Stimulated activated CD8-positive, alpha-beta memory T cell treated with anti-CD3 and anti-CD28 coated beads, Interleukin-4, amount 100 ng/mL, for 4 hours (primary cell): ENCODE measurements at regions not wholly inside any gene's neighbourhood (a gene's known extent, or its start where the extent isn't known, plus 50 kb on each side); places are given as distances from the start of the nearest gene placed in this dataset.

Source experiments
- DNase-seq, 2 donors: peaks; one replicate each; pipeline ENCODE4 v3.0.0-alpha.2; 2020; ENCODE audit warnings: low read depth in 2 of 2, low spot score in 1 of 2

DNA sequence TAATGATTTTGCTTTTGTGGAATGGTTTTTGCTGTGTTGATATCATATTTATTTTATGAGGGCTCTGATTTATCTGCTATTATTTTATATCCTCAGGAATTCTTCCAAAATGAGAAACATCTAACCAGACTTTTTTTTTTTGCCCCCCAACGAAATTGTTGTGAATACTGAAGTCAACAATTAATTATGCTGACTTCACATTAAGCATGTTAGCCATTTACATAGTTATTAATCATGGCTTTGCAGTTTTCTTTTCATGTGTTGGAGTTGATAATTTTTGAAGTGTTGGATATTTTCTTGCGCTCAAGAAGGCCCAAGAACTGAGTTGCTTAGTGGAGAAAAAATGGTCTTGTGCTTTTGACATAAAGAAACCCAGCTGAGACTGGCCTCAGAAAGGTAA, 246.6 kb upstream of the CRY1 start:
- no peak for DNase-seq

DNA sequence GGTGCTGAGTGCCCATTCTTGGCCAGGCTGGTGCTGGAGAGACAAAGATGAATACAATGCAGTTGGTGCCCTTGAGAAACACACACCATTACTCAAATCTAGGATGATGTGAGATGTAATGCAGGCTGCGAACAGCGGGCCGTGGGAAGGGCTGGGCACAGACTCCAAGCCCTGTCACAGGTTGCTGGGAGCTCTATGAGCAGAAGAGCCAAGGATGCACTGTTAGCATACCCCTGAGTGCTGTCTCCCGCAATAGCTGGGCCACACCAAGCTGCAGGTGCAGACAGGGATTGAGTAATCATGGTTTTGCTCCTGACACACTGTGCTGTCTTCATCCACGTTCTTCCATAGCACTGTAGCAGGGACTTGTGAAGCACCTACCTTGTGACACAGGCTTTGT, 247.5 kb upstream of the CRY1 start:
- no peak for DNase-seq

DNA sequence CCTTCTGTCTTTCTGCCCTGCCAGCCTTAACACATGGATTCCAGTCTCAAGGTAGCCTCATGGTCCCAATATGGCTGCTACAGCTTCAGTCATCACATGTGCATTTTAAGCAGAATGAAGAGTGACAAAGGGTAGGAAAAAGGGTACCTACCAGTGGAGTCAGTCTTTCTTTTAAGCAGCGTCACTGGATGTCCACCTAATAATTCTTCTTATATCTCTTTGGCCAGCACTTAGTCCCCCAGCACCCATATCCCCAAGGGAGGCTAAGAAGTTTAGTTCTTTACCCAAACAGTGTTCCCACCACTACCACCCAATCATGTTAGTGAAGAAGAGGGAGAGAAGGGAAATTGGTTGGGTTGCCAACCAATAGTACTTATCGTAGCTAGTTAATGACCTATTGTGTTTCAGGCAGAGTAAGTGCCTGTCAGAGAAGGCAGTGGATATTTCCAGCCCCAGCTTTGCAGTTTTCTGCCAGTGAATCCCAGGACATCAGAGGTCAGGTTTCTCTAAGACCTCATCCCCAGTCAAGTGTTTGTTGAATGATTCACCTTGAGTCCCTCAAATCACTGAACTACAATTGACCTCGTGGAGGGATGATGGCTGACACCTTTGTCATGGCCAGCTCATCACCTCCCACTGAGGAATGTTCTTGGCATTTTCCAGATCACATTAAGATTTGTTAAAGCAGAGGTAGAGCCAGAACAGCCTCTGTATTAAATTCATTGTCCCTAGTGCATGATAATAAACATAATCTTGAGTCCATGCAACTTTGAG, 250.9 kb upstream of the CRY1 start:
- no peak for DNase-seq

GRCh38 chr12:107347261-107347660, 253.9 kb upstream of the CRY1 start:
- no peak for DNase-seq

DNA sequence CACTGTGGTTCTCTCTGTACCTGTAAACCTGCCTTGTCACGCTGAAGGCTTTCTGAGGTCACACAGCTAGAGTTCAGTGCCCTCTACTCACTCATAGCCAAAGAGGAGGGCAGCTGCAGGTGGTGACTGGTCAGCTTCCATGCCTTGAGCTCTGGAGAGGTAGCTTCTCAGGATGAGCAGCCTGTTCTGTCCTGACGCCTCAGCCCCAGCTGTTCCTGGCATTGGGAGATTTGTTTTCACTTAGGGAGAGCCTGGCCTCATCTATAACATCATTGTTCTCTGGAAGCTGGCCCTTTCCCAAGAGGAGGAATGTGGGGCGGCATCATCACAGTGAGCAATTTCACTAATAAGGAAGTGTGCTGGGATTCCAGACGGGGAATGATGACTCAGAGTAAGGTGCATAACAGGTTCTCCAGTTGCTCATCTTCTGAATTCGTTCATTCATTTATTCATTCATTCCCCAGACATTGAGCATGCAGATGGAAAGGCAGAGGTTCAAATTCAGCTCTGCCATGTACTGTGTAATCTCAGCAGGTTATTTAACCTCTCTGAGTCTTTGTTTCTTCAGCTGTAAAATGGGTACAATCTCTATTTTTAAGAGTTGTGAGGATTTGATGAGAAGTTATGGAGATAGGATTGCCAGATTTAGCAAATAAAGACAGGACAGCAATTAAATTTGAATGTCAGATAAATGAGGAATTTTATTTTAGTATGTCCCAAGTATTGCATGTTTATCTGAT, 255.8 kb upstream of the CRY1 start:
- no peak for DNase-seq

DNA sequence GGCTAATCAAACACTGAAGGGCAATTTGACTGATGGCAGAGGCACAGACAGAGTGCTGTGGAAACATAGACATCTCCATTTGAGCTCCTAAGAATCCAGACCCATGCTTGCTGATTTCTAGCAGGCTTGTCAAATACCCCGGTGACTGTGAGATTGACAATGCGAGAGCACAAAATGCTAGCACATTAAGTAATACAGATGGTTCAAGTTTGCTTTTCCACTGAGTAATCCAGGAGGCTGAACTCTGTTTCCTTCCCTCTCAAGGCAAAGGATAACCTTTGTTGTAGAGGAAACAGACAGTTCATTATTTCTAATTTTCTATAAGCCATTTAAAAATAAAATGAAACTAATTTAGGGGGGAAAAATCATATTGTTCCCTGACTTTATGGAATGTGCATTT, 256.5 kb upstream of the CRY1 start:
- no peak for DNase-seq

GRCh38 chr12:107351109-107351508, 257.8 kb upstream of the CRY1 start:
- DNase-seq, result no peak

- no peak for DNase-seq
Measured at GRCh38 chr12:107351713-107352112, 258.4 kb upstream of the CRY1 start.

- no peak for DNase-seq
Measured at GRCh38 chr12:107352347-107353081, 259.2 kb upstream of the CRY1 start.

GRCh38 chr12:107353312-107353711, 260.0 kb upstream of the CRY1 start:
- DNase-seq, result no peak

DNA sequence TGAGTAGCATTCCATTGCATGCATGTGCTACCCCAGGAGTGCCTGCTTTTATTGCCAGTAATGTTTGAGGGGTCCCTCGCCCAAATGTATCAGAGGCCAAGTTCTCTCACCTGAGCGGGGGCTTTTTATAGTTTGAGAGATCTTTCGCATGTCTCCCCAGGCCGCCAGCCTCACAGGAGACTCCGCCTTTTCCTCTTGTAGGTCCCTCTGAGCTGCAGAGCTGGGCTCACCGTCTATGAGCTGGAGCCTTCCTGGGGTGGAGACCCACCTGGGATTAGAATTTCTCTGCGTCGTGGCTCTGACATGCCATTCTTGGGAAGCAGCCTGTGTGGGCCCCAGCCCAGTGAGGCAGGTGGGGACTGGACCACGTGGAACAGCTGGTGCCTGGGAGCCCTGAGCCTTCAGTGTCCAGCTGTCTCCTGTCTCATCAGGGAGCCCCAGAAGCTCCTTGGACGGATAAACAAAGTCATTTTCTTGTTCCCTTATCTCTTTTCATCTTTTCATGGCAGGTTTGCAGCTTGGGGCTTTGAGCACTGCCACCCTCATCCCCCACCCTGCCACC, 261.7 kb upstream of the CRY1 start:
- no peak for DNase-seq

- DNase-seq, result no peak
Measured at GRCh38 chr12:107355612-107356011, 262.3 kb upstream of the CRY1 start.

GRCh38 chr12:107356266-107356936, 263.1 kb upstream of the CRY1 start:
- DNase-seq, result no peak

- no peak for DNase-seq
Measured at GRCh38 chr12:107356937-107357295, 263.6 kb upstream of the CRY1 start.

DNA sequence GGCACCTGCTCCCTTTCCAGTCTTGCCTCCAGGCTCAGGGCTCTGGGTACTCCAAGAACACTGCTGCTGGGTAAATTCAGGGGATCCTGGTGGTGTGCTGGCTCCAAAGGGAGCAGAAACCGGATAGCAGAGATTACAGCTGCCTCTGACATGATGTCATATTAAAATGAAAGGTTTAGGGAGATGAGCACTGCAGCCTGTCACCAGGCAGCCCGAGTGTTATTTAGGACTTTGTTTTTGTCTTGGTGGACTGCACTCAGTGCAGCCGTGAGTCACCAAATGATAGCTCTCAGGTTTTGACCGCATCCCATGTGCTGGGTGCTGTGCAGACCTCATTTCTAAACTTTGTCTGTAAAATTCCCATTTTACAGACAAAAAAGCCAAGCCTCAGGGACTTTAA, 266.0 kb upstream of the CRY1 start:
- no peak for DNase-seq

GRCh38 chr12:107360033-107360432, 266.7 kb upstream of the CRY1 start:
- no peak for DNase-seq

DNA sequence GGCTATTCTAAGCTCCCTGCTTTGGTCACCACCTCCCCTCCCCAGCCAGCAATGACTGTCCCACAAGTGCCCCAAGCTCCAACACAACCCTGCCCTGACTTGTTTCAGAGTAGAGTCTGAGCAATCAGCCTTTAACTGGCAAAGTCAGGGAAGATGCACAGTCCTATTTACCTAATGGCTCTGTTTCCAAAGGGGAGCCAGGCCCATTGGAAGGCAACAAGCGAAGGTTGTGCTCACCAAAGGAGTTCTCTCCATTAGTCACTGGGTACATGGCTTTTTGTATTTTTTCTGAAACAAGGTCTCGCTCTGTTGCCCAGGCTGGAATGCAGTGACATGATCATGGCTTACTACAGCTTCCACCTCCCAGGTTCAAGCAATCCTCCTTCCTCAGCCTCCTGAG, 267.1 kb upstream of the CRY1 start:
- DNase-seq, result no peak

DNA sequence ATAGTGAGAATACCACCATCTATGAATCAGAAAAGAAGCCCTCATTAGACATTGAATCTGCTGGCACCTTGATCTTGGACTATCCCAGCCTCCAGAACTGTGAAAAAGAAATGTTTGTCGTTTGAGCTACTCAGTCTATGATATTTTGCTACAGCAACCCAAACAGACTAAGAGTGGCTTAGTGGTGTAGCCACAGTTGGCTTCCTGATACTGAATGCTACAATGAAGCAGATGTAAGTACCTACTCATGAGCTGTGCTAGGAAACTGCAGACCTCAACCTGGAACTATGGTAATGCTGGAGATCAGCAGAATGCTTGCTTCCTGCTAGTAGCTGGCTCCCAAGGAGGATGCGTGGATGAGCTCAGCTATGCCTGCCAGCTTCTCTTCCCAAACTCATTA, 268.6 kb upstream of the CRY1 start:
- DNase-seq, result no peak

DNA sequence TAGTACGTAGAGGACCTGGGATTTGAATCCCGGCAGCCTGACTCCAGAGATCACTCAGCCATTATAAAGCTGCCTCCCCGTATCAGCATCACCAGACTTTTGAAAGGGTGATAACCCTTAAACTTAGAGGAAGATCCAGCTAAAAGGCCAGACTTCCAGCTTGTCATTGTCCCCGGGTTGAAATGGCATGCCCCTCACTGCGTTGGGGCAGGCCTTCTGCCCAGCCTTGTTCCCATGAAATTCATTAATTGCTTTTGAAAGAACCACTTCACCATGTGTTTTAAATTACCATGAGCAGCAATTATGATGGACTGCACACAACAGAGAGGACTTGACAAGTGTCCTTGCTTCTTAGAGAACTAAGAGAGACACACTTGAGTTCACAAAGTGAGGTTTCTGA, 269.6 kb upstream of the CRY1 start:
- DNase-seq, result no peak

DNA sequence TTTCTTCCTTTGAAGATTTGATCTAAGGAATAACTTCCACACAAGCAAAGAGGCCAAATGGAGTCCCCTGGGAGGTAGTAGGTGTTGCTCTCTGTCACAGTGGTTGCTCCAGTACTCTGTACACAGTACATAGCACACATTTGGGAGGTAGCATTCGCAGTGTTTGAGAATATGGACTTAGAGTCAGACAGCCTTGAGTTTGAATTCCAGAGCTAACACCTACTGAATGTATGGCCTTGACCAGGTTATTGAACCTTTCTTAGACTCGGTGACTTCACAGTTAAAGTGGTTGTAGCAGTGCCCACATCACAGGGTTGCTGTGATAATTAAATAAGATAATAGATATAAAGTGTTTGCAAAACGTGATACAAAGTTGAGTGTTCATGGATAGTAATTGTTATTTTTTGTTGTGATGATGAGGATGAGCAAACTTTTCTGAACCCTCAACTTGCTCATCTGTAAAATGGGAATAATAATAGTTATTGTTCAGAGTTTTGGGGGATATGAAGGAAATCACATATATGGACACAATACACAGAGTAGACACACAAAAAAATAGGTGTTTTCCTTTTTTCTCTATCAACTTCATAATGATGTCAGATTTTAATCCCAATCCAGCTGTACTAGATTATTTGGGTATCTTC, 271.6 kb upstream of the CRY1 start:
- DNase-seq, result no peak

DNA sequence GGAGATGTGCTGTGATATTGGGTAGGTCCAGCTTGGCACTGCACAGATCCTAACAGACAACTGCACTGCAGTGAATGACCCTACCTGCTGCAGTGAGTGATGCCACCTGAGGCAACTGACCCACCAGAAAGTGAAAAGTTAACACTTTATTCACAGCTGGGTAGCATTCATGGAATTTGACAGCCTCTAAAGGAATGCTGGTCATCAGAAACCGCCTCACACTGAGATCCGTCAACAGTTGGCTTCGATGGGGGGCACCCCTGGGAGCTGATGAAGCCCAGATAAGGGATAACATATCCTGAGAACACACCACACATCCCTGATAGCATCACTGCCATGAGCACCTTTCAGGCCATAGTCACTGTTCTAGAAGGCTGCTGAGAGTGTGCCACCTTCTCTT, 272.4 kb upstream of the CRY1 start:
- no peak for DNase-seq
